HG03097 (cell line): ENCODE measurements at regions not wholly inside any gene's neighbourhood (a gene's known extent, or its start where the extent isn't known, plus 50 kb on each side); places are given as distances from the start of the nearest gene placed in this dataset.

Experiments used
- ATAC-seq: cut with Tn5 transposase; IDR thresholded peaks from one replicate; pipeline ENCODE4 v1.9.1; 2021; ENCODE audit not compliant: unreplicated experiment, low FRiP score

GRCh38 chr1:193700710-193701355 is 514.4 kb upstream of the B3GALT2 start:
- ATAC-seq: no peak

- ATAC-seq: no peak
Observed at GRCh38 chr1:193699261-193699660, 512.8 kb upstream of the B3GALT2 start.

GRCh38 chr1:193697776-193698175 is 511.4 kb upstream of the B3GALT2 start:
- no peak for ATAC-seq

- ATAC-seq: no peak
Observed at GRCh38 chr1:193697115-193697762, 510.8 kb upstream of the B3GALT2 start.

- ATAC-seq: no peak
Observed at GRCh38 chr1:193694741-193695140, 508.3 kb upstream of the B3GALT2 start.

GRCh38 chr1:193685986-193686385 is 499.6 kb upstream of the B3GALT2 start:
- ATAC-seq: no peak

GRCh38 chr1:193681422-193681821 is 495.0 kb upstream of the B3GALT2 start:
- no peak for ATAC-seq

GRCh38 chr1:193680924-193681316 is 494.5 kb upstream of the B3GALT2 start:
- ATAC-seq: no peak

- no peak for ATAC-seq
Observed at GRCh38 chr1:193680247-193680923, 494.0 kb upstream of the B3GALT2 start.

GRCh38 chr1:193677874-193678273 is 491.5 kb upstream of the B3GALT2 start:
- ATAC-seq: no peak

- no peak for ATAC-seq
Observed at GRCh38 chr1:193676996-193677549, 490.7 kb upstream of the B3GALT2 start.

GRCh38 chr1:193674292-193674944 is 488.0 kb upstream of the B3GALT2 start:
- ATAC-seq: no peak

GRCh38 chr1:193666485-193667083 is 480.2 kb upstream of the B3GALT2 start:
- no peak for ATAC-seq

GRCh38 chr1:193663965-193664364 is 477.6 kb upstream of the B3GALT2 start:
- no peak for ATAC-seq

GRCh38 chr1:193662030-193662429 is 475.6 kb upstream of the B3GALT2 start:
- no peak for ATAC-seq

- no peak for ATAC-seq
Observed at GRCh38 chr1:193661385-193661784, 475.0 kb upstream of the B3GALT2 start.

GRCh38 chr1:193660428-193660827 is 474.0 kb upstream of the B3GALT2 start:
- no peak for ATAC-seq

GRCh38 chr1:193658691-193659090 is 472.3 kb upstream of the B3GALT2 start:
- no peak for ATAC-seq

GRCh38 chr1:193658081-193658480 is 471.7 kb upstream of the B3GALT2 start:
- ATAC-seq: no peak

- no peak for ATAC-seq
Observed at GRCh38 chr1:193657552-193657951, 471.1 kb upstream of the B3GALT2 start.

- no peak for ATAC-seq
Observed at GRCh38 chr1:193656841-193657240, 470.4 kb upstream of the B3GALT2 start.
